SU-DHL-6 (cell line): ENCODE measurements at regions not wholly inside any gene's neighbourhood (a gene's known extent, or its start where the extent isn't known, plus 50 kb on each side); places are given as distances from the start of the nearest gene placed in this dataset.

Experiments used
- EZH2phosphoT487 ChIP-seq: fragments of 200-600 bp; sonication (generic), shearing (Covaris generic); conservative IDR thresholded peaks from 2 replicates; pipeline ENCODE4 v1.6.1; 2018; ENCODE audit warnings: mild to moderate bottlenecking, antibody characterized with exemption, low read length, moderate library complexity, mixed read lengths
- TF ChIP-seq, protein P1 (sequence below): fragments of 200-600 bp; sonication (generic); IDR thresholded peaks from one replicate; pipeline ENCODE4 v1.5.1; 2017; ENCODE audit warnings: antibody characterized with exemption, mild to moderate bottlenecking, low read length, moderate library complexity; ENCODE audit not compliant: insufficient read depth, poor library complexity, severe bottlenecking

DNA sequence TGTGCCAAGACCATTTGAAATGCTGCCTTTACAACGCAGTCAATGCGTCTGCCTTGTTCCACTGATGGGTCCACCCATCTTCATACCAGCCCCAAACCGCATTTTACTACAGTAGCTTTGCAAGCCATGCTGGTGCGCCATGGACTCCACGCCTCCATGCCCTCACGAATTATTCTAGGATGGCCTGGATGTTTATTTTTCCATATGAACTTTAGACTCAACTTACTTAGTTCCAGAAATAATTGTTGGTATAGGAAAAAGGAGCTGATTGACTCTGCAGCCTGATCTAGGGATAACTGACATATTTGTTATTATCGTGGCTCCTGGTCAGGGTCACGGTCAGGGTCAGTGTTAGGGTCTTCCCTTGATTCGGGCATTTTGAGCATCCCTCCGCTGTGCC lies 70.0 kb upstream of the ZNF469 start:
- TF ChIP-seq, protein P1, sequence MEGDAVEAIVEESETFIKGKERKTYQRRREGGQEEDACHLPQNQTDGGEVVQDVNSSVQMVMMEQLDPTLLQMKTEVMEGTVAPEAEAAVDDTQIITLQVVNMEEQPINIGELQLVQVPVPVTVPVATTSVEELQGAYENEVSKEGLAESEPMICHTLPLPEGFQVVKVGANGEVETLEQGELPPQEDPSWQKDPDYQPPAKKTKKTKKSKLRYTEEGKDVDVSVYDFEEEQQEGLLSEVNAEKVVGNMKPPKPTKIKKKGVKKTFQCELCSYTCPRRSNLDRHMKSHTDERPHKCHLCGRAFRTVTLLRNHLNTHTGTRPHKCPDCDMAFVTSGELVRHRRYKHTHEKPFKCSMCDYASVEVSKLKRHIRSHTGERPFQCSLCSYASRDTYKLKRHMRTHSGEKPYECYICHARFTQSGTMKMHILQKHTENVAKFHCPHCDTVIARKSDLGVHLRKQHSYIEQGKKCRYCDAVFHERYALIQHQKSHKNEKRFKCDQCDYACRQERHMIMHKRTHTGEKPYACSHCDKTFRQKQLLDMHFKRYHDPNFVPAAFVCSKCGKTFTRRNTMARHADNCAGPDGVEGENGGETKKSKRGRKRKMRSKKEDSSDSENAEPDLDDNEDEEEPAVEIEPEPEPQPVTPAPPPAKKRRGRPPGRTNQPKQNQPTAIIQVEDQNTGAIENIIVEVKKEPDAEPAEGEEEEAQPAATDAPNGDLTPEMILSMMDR: no peak
- TF ChIP-seq EZH2phosphoT487: no peak
